ENCODE measurements at regions not wholly inside any gene's neighbourhood (a gene's known extent, or its start where the extent isn't known, plus 50 kb on each side); places are given as distances from the start of the nearest gene placed in this dataset.

DNA sequence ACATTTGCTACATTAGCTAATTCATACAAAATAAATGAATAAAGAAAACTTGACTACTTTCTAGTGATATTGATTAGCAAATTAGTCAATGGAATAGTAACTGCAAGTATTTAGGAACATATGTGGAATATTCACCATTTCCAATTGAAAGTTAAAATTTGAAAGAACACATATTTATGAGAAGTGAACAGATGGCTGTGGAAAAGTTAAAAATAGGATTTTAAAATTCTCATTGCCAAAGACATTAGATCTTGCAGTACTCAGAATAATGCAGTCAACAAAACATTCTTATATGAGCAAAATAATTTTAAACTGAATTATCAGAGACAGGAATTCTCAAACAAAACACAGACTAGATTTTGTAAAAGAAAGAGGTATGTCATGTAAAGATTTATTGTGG lies 613.9 kb upstream of the NOVA1 start:
- TF ChIP-seq ZNF274 (IDR thresholded peaks at IDR 0.05; ENCODE audit: low read depth, low read length), result no peak
- TF ChIP-seq SUZ12 (IDR thresholded peaks at IDR 0.05; ENCODE audit: extremely low read depth, insufficient read depth, insufficient read length), result no peak
- TF ChIP-seq YY1 (IDR thresholded peaks at IDR 0.05; ENCODE audit: insufficient read depth, insufficient read length), result no peak
